ENCODE measurements at regions not wholly inside any gene's neighbourhood (a gene's known extent, or its start where the extent isn't known, plus 50 kb on each side); places are given as distances from the start of the nearest gene placed in this dataset.
"Not testable (repeated sequence)": the region's sequence is repeated elsewhere in the genome, so short reads cannot be mapped to it uniquely, and the experiment has no call there.

GRCh38 chr4:3967204-3967603 lies 201.0 kb downstream of the ADRA2C start:
- H3K36me3 ChIP-seq; intact Hi-C loops (cut with DNase I; ENCODE audit: low total_unique reads); DNase-seq; H3K9me3 ChIP-seq; H3K4me1 ChIP-seq; H3K27ac ChIP-seq; H3K4me3 ChIP-seq: not testable (repeated sequence)
- WGBS, 5 donors: 66 to 74% (median 72%) methylated on average over 14 of the region's 14 CpGs
- H3K27me3 ChIP-seq (replicated peaks in 1 of 7): peaks cover 0 to 17% (median 0%) of the 10 kb centered on the region in 7 donors

GRCh38 chr4:3972626-3973025 lies 206.4 kb downstream of the ADRA2C start:
- intact Hi-C loops (cut with DNase I; ENCODE audit: low total_unique reads); H3K4me1 ChIP-seq; H3K36me3 ChIP-seq; H3K9me3 ChIP-seq; H3K4me3 ChIP-seq; DNase-seq; H3K27ac ChIP-seq: not testable (repeated sequence)
- peaks cover 0 to 33% (median 0%) of the 10 kb centered on the region in 7 donors for H3K27me3 ChIP-seq (replicated peaks in 1 of 7)
- WGBS, 5 donors: 23 to 40% (median 27%) methylated on average over 2 of the region's 2 CpGs

GRCh38 chr4:3973581-3974200 lies 207.5 kb downstream of the ADRA2C start:
- H3K4me1 ChIP-seq; H3K9me3 ChIP-seq; H3K4me3 ChIP-seq; DNase-seq; H3K27ac ChIP-seq; H3K36me3 ChIP-seq; intact Hi-C loops (cut with DNase I; ENCODE audit: low total_unique reads): not testable (repeated sequence)
- H3K27me3 ChIP-seq (replicated peaks in 1 of 7): peaks cover 0 to 33% (median 0%) of the 10 kb centered on the region in 7 donors
- WGBS, 5 donors: 47 to 72% (median 70%) methylated on average over 14 to 18 of the region's 18 CpGs

- intact Hi-C loops (cut with DNase I; ENCODE audit: low total_unique reads): loop anchor here (10.0 kb wide), 1 partner anchor 121 kb away; no protein-coding TSS in a partner anchor
- H3K36me3 ChIP-seq; H3K27ac ChIP-seq; H3K4me1 ChIP-seq; DNase-seq; H3K27me3 ChIP-seq (replicated peaks in 1 of 7); H3K9me3 ChIP-seq; H3K4me3 ChIP-seq: not testable (repeated sequence)
- WGBS, 5 donors: 22 to 55% (median 37%) methylated on average over 6 of the region's 6 CpGs
Measured at GRCh38 chr4:3983518-3984125, 217.4 kb downstream of the ADRA2C start.

GRCh38 chr4:3984796-3985195 lies 218.6 kb downstream of the ADRA2C start:
- intact Hi-C loops (cut with DNase I; ENCODE audit: low total_unique reads): loop anchor here (10.0 kb wide), 1 partner anchor 120 kb away; no protein-coding TSS in a partner anchor
- peak; percentile 28 to 71 (median 56) for TF ChIP-seq CTCF (IDR thresholded peaks at IDR 0.05 in 8 of 11, conservative IDR thresholded peaks at IDR 0.05 in 3 of 11)
- WGBS, 5 donors: 3 to 12% (median 6%) methylated on average over 6 to 14 of the region's 14 CpGs
- not testable (repeated sequence) for DNase-seq; H3K27me3 ChIP-seq (replicated peaks in 1 of 7); H3K4me3 ChIP-seq; H3K27ac ChIP-seq; H3K4me1 ChIP-seq; H3K9me3 ChIP-seq; H3K36me3 ChIP-seq

GRCh38 chr4:3986412-3986811 lies 220.2 kb downstream of the ADRA2C start:
- H3K36me3 ChIP-seq; H3K4me1 ChIP-seq; DNase-seq; H3K4me3 ChIP-seq; H3K27me3 ChIP-seq (replicated peaks in 1 of 7); H3K9me3 ChIP-seq; H3K27ac ChIP-seq: not testable (repeated sequence)
- intact Hi-C loops (cut with DNase I; ENCODE audit: low total_unique reads): loop anchor here (10.0 kb wide), 1 partner anchor 118 kb away; no protein-coding TSS in a partner anchor
- 77 to 90% (median 86%) methylated on average over 5 of the region's 5 CpGs for WGBS, 5 donors

GRCh38 chr4:3997386-3997785 lies 229.3 kb downstream of the OTOP1 start:
- H3K4me1 ChIP-seq; H3K27me3 ChIP-seq (replicated peaks in 1 of 7); intact Hi-C loops (cut with DNase I; ENCODE audit: low total_unique reads); H3K36me3 ChIP-seq; H3K27ac ChIP-seq; H3K4me3 ChIP-seq; DNase-seq; H3K9me3 ChIP-seq: not testable (repeated sequence)
- WGBS, 5 donors: 83 to 100% (median 91%) methylated on average over 1 of the region's 1 CpG

- H3K36me3 ChIP-seq; intact Hi-C loops (cut with DNase I; ENCODE audit: low total_unique reads); H3K4me1 ChIP-seq; H3K9me3 ChIP-seq; H3K4me3 ChIP-seq; H3K27ac ChIP-seq; H3K27me3 ChIP-seq (replicated peaks in 1 of 7); DNase-seq: not testable (repeated sequence)
- 73 to 76% (median 73%) methylated on average over 5 of the region's 5 CpGs for WGBS, 5 donors
Measured at GRCh38 chr4:4004036-4004435, 222.7 kb downstream of the OTOP1 start.

GRCh38 chr4:4004702-4005101 lies 222.0 kb downstream of the OTOP1 start:
- H3K36me3 ChIP-seq; H3K27me3 ChIP-seq (replicated peaks in 1 of 7); H3K9me3 ChIP-seq; H3K4me3 ChIP-seq; H3K4me1 ChIP-seq; intact Hi-C loops (cut with DNase I; ENCODE audit: low total_unique reads); H3K27ac ChIP-seq; DNase-seq: not testable (repeated sequence)
- 71 to 86% (median 77%) methylated on average over 10 of the region's 10 CpGs for WGBS, 5 donors

- H3K4me3 ChIP-seq; intact Hi-C loops (cut with DNase I; ENCODE audit: low total_unique reads); H3K27ac ChIP-seq; H3K27me3 ChIP-seq (replicated peaks in 1 of 7); H3K36me3 ChIP-seq; H3K9me3 ChIP-seq; H3K4me1 ChIP-seq; DNase-seq: not testable (repeated sequence)
- WGBS, 5 donors: 67 to 78% (median 71%) methylated on average over 11 of the region's 11 CpGs
Measured at GRCh38 chr4:4006356-4006755, 220.4 kb downstream of the OTOP1 start.

Data from spleen (tissue), 11 donors.